ENCODE measurements at regions not wholly inside any gene's neighbourhood (a gene's known extent, or its start where the extent isn't known, plus 50 kb on each side); places are given as distances from the start of the nearest gene placed in this dataset.
"Not testable (repeated sequence)": the region's sequence is repeated elsewhere in the genome, so short reads cannot be mapped to it uniquely, and the experiment has no call there.

DNA sequence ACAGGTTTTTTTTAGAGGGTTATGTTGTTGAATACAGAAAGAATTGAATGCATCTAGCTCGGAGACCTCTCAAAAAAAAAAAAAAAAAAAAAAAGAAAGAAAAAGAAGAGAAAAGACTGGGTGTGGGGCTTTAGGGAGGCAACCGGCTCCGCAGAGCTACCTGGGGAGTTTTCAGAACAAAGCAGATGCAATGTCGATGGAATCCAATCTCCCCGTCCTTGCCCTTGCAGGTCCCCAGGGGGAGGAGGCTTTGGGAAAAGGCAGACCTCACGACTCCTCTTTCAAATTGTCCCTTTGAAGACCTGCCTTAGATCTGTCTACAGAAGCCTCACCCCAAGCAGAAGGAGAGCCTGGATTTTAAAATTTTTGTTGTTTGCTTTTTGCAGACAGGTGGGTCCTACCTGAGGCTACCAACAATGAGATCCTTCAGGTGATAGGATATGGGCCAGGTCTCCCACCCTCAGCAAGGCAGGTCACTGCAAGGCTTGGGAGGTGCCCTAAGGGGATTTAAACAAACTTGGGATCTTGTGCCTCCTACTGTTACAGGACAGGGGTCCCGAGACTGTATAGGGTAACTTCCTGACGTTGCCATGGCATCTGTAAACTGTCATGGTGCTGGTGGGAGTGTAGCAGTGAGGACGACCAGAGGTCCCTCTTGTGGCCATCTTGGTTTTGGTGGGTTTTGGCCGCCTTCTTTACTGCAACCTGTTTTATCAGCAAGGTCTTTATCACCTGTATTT lies 75.2 kb upstream of the PRKX start:
- Mint-ChIP-seq H3K27me3 (ENCODE audit: low read depth) (peaks cover 18% of the 10 kb centered on the region), H3K4me1 (ENCODE audit: low read depth) (peaks cover 8% of the 10 kb centered on the region), H3K36me3 (ENCODE audit: insufficient read depth in 2 of 2) (peaks cover 1 to 2% of the 10 kb centered on the region in 2 donors), H3K27ac (no peak overlapping the region), H3K9me3 (peaks cover 1 to 3% of the 10 kb centered on the region in 2 donors), H3K4me3 (no peak overlapping the region)
- peak in 1 of 2 donors; percentile 25 for ATAC-seq (replicated peaks in 1 of 2)
- DNase-seq: peak; percentile 5 to 13

DNA sequence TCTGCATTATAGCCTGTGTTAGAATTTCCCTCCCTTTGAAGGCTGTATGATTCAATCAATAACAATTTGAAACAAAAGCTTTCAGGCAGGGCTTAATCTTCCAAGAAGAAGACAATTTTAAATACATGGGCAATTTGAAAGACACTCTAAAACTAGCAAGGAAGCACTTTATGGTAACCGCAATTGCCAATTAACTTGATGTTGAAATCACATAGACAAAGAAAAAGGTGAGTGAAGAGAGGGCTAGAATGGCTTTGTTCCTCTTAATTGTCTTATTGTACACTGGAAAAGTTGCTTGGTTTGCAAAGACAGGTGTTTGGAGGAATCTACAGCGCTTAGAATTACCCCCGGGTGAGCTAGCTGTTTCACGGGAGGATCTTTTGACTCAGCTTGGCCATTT lies 74.4 kb upstream of the PRKX start:
- Mint-ChIP-seq H3K4me3 (no peak overlapping the region), H3K9me3 (peaks cover 1 to 3% of the 10 kb centered on the region in 2 donors), H3K4me1 (ENCODE audit: low read depth) (peaks cover 8% of the 10 kb centered on the region), H3K27me3 (ENCODE audit: low read depth) (peaks cover 16% of the 10 kb centered on the region), H3K36me3 (ENCODE audit: insufficient read depth in 2 of 2) (peaks cover 1 to 2% of the 10 kb centered on the region in 2 donors), H3K27ac (no peak overlapping the region)
- ATAC-seq (replicated peaks in 1 of 2) (no peak), DNase-seq (no peak)

GRCh38 chrX:3785822-3786221 lies 72.4 kb upstream of the PRKX start:
- peaks cover 17% of the 10 kb centered on the region for H3K27me3 Mint-ChIP-seq (ENCODE audit: low read depth)
- not testable (repeated sequence) for ATAC-seq (replicated peaks in 1 of 2); DNase-seq; H3K9me3 Mint-ChIP-seq; H3K36me3 Mint-ChIP-seq (ENCODE audit: insufficient read depth in 2 of 2); H3K27ac Mint-ChIP-seq; H3K4me1 Mint-ChIP-seq (ENCODE audit: low read depth); H3K4me3 Mint-ChIP-seq

GRCh38 chrX:3780564-3780963 lies 67.1 kb upstream of the PRKX start:
- Mint-ChIP-seq H3K27ac (no peak overlapping the region), H3K4me3 (no peak overlapping the region), H3K36me3 (ENCODE audit: insufficient read depth in 2 of 2) (peaks cover 0 to 2% of the 10 kb centered on the region in 2 donors), H3K4me1 (ENCODE audit: low read depth) (no peaks in the 10 kb centered on the region), H3K27me3 (ENCODE audit: low read depth) (peaks cover 11% of the 10 kb centered on the region), H3K9me3 (peaks cover 1% of the 10 kb centered on the region in 2 donors)
- DNase-seq (no peak), ATAC-seq (replicated peaks in 1 of 2) (no peak)

GRCh38 chrX:3779546-3779945 lies 66.1 kb upstream of the PRKX start:
- H3K27me3 Mint-ChIP-seq (ENCODE audit: low read depth): peaks cover 11% of the 10 kb centered on the region
- DNase-seq (no peak), ATAC-seq (replicated peaks in 1 of 2) (no peak)
- H3K4me3 Mint-ChIP-seq: no peak overlapping the region
- peaks cover 0 to 1% of the 10 kb centered on the region in 2 donors for H3K9me3 Mint-ChIP-seq
- peak overlapping the region; percentile 28 for H3K27ac Mint-ChIP-seq
- H3K36me3 Mint-ChIP-seq (ENCODE audit: insufficient read depth in 2 of 2): peaks cover 0 to 2% of the 10 kb centered on the region in 2 donors
- H3K4me1 Mint-ChIP-seq (ENCODE audit: low read depth): no peaks in the 10 kb centered on the region

GRCh38 chrX:3777416-3777815 lies 64.0 kb upstream of the PRKX start:
- H3K4me3 Mint-ChIP-seq: no peak overlapping the region
- DNase-seq (no peak), ATAC-seq (replicated peaks in 1 of 2) (no peak)
- H3K27me3 Mint-ChIP-seq (ENCODE audit: low read depth): peaks cover 11% of the 10 kb centered on the region
- H3K9me3 Mint-ChIP-seq: no peaks in the 10 kb centered on the region
- H3K27ac Mint-ChIP-seq: peak overlapping the region; percentile 68
- peaks cover 0 to 2% of the 10 kb centered on the region in 2 donors for H3K36me3 Mint-ChIP-seq (ENCODE audit: insufficient read depth in 2 of 2)
- H3K4me1 Mint-ChIP-seq (ENCODE audit: low read depth): no peaks in the 10 kb centered on the region

DNA sequence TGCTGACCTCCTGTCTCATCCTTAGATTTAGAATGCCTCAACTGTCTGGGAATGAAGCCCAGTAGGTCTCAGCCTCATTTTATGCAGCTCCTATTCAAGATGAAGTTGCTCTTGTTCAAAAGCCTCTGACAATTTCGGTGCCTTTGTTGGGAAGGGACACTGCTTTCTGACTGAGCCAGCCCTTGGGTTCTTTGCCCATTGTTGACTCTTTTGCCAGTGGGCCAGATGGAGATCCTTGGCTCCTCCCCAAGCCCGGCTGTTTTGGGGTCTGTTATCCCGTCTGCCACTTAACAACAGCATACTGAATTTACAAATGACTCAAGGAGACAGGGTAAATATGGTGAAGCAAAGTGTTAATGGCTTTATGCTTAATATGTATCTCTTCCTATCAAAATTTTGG lies 58.3 kb upstream of the PRKX start:
- ATAC-seq (replicated peaks in 1 of 2) (no peak), DNase-seq (no peak)
- Mint-ChIP-seq H3K36me3 (ENCODE audit: insufficient read depth in 2 of 2) (peaks cover 0 to 2% of the 10 kb centered on the region in 2 donors), H3K27me3 (ENCODE audit: low read depth) (no peaks in the 10 kb centered on the region), H3K4me3 (no peak overlapping the region), H3K4me1 (ENCODE audit: low read depth) (no peaks in the 10 kb centered on the region), H3K27ac (no peak overlapping the region), H3K9me3 (no peaks in the 10 kb centered on the region)

GRCh38 chrX:3768881-3769280 lies 55.4 kb upstream of the PRKX start:
- H3K36me3 Mint-ChIP-seq (ENCODE audit: insufficient read depth in 2 of 2): peaks cover 0 to 2% of the 10 kb centered on the region in 2 donors
- no peak overlapping the region for H3K4me3 Mint-ChIP-seq
- ATAC-seq (replicated peaks in 1 of 2) (no peak), DNase-seq (no peak)
- peaks cover 8% of the 10 kb centered on the region for H3K27me3 Mint-ChIP-seq (ENCODE audit: low read depth)
- H3K27ac Mint-ChIP-seq: no peak overlapping the region
- H3K9me3 Mint-ChIP-seq: peaks cover 3 to 4% of the 10 kb centered on the region in 2 donors
- H3K4me1 Mint-ChIP-seq (ENCODE audit: low read depth): no peaks in the 10 kb centered on the region
